GM12892 (cell line): ENCODE measurements at regions not wholly inside any gene's neighbourhood (a gene's known extent, or its start where the extent isn't known, plus 50 kb on each side); places are given as distances from the start of the nearest gene placed in this dataset.

Source experiments
- POLR2AphosphoS5 ChIP-seq: IDR thresholded peaks from 2 replicates; pipeline ENCODE4 v1.6.1; 2011; ENCODE audit warnings: low read depth, low read length, control low read depth
- TAF1 ChIP-seq: IDR thresholded peaks from 2 replicates; pipeline ENCODE4 v1.6.1; 2011; ENCODE audit warnings: low read depth, mild to moderate bottlenecking, control low read depth, low read length, borderline replicate concordance

DNA sequence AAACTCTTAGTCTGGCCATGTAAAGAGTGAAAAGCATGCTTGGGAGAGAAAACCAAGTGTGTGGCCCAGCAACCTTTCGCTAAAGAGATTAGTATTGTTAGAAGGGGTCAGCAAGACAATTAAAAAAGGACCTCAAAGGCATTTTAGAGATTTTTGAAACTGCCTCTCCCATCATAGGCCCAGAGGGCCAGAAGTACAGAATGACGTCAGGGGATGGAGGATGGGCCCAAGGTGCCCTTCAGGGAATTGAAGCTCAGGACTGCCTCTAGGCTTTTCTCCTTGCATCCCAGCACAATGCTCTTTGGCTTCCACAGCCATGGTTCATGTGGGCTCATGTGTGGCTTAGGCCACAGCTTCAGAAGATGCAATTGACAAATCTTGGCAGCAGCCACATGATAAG, 287.0 kb upstream of the COX7C start:
- no peak for TF ChIP-seq TAF1
- no peak for TF ChIP-seq POLR2AphosphoS5
